ENCODE measurements at regions not wholly inside any gene's neighbourhood (a gene's known extent, or its start where the extent isn't known, plus 50 kb on each side); places are given as distances from the start of the nearest gene placed in this dataset.
A peak's percentile ranks its signal among the peaks of the same experiment; 100 is the strongest.

GRCh38 chr4:105061136-105061696 lies 85.5 kb upstream of the TET2 start:
- Histone ChIP-seq H3K4me1 (peaks cover 0 to 14% (median 9%) of the 10 kb centered on the region in 4 donors), H3K4me3 (no peak overlapping the region), H3K27me3 (no peaks in the 10 kb centered on the region), H3K36me3 (no peaks in the 10 kb centered on the region), H3K9me3 (no peaks in the 10 kb centered on the region), H3K27ac (peak overlapping the region in 2 of 5 donors; percentile 51 to 66)
- TF ChIP-seq POLR2A (IDR thresholded peaks at IDR 0.05) (no peak), POLR2AphosphoS5 (IDR thresholded peaks at IDR 0.05) (no peak), CTCF (IDR thresholded peaks at IDR 0.05) (no peak), EP300 (IDR thresholded peaks at IDR 0.05) (no peak)
- WGBS, 5 donors = 8 to 20% (median 14%) methylated on average over 5 of the region's 5 CpGs
- intact Hi-C loops (cut with DNase I; ENCODE audit: low total_unique reads) = no loop called here
- DNase-seq = peak in 1 of 2 donors; percentile 44

GRCh38 chr4:105061731-105062130 lies 84.9 kb upstream of the TET2 start:
- intact Hi-C loops (cut with DNase I; ENCODE audit: low total_unique reads) = no loop called here
- WGBS, 5 donors = 13 to 31% (median 21%) methylated on average over 1 of the region's 1 CpG

GRCh38 chr4:105066401-105066800 lies 80.3 kb upstream of the TET2 start:
- DNase-seq = no peak
- H3K4me1 ChIP-seq = peaks cover 0 to 6% (median 3%) of the 10 kb centered on the region in 4 donors
- no peak overlapping the region for H3K4me3 ChIP-seq
- H3K36me3 ChIP-seq = no peaks in the 10 kb centered on the region
- H3K27me3 ChIP-seq = no peaks in the 10 kb centered on the region
- no peaks in the 10 kb centered on the region for H3K9me3 ChIP-seq
- TF ChIP-seq POLR2AphosphoS5 (IDR thresholded peaks at IDR 0.05) (no peak), POLR2A (IDR thresholded peaks at IDR 0.05) (no peak), EP300 (IDR thresholded peaks at IDR 0.05) (no peak), CTCF (IDR thresholded peaks at IDR 0.05) (no peak)
- intact Hi-C loops (cut with DNase I; ENCODE audit: low total_unique reads) = no loop called here
- no peak overlapping the region for H3K27ac ChIP-seq

More at GRCh38 chr4:105061731-105062130, 84.9 kb upstream of the TET2 start:
- Histone ChIP-seq H3K27me3 (no peaks in the 10 kb centered on the region), H3K9me3 (no peaks in the 10 kb centered on the region), H3K4me1 (peaks cover 0 to 14% (median 9%) of the 10 kb centered on the region in 4 donors), H3K27ac (peak overlapping the region in 2 of 5 donors; percentile 51 to 66), H3K36me3 (no peaks in the 10 kb centered on the region), H3K4me3 (no peak overlapping the region)
- no peak for DNase-seq
- no peak for TF ChIP-seq EP300 (IDR thresholded peaks at IDR 0.05)
- no peak for TF ChIP-seq CTCF (IDR thresholded peaks at IDR 0.05)
- TF ChIP-seq POLR2A (IDR thresholded peaks at IDR 0.05) = no peak
- no peak for TF ChIP-seq POLR2AphosphoS5 (IDR thresholded peaks at IDR 0.05)

GRCh38 chr4:105067431-105067830 lies 79.2 kb upstream of the TET2 start:
- no peak overlapping the region for H3K27ac ChIP-seq
- no peaks in the 10 kb centered on the region for H3K36me3 ChIP-seq
- H3K4me1 ChIP-seq = no peaks in the 10 kb centered on the region
- H3K27me3 ChIP-seq = no peaks in the 10 kb centered on the region
- WGBS, 5 donors = 60 to 77% (median 66%) methylated on average over 2 of the region's 2 CpGs
- TF ChIP-seq CTCF (IDR thresholded peaks at IDR 0.05) (no peak), POLR2A (IDR thresholded peaks at IDR 0.05) (no peak), POLR2AphosphoS5 (IDR thresholded peaks at IDR 0.05) (no peak), EP300 (IDR thresholded peaks at IDR 0.05) (no peak)
- H3K4me3 ChIP-seq = no peak overlapping the region
- H3K9me3 ChIP-seq = no peaks in the 10 kb centered on the region
- no peak for DNase-seq
- intact Hi-C loops (cut with DNase I; ENCODE audit: low total_unique reads) = no loop called here
